WTC11 (cell line): ENCODE measurements at regions not wholly inside any gene's neighbourhood (a gene's known extent, or its start where the extent isn't known, plus 50 kb on each side); places are given as distances from the start of the nearest gene placed in this dataset.

ENCODE experiments used
- ATAC-seq: fragments of 200-7000 bp; cut with Tn5 transposase; 2 replicates; pipeline ENCODE4 v1.10.0; 2021; ENCODE audit warnings: mild to moderate bottlenecking, moderate library complexity
- CTCF ChIA-PET: fragments of 300-600 bp; sonication (Branson Sonifier 250); formaldehyde crosslinking; loops from one replicate; lab custom pipeline; 2021; ENCODE audit warnings: antibody characterized with exemption; lab: Charles Lee
- POLR2A ChIA-PET: fragments of 350-600 bp; sonication (Branson Sonifier 250); formaldehyde crosslinking; loops from one replicate; lab custom pipeline; 2021; ENCODE audit warnings: antibody characterized with exemption; lab: Charles Lee
- DNase-seq: peaks from one replicate; pipeline ENCODE4 v3.0.0; 2021; ENCODE audit warnings: low spot score
- H3K27ac Mint-ChIP-seq: 2 replicates; pipeline ENCODE4 v1.8.0; 2021; ENCODE audit warnings: mixed read lengths
- H3K27me3 Mint-ChIP-seq: 2 replicates; pipeline ENCODE4 v1.8.0; 2021; ENCODE audit warnings: low read depth, mild to moderate bottlenecking, moderate library complexity, mixed read lengths
- H3K36me3 Mint-ChIP-seq: 2 replicates; pipeline ENCODE4 v1.8.0; 2021; ENCODE audit warnings: mixed read lengths
- H3K4me1 Mint-ChIP-seq: 2 replicates; pipeline ENCODE4 v1.8.0; 2022; ENCODE audit warnings: mixed read lengths
- H3K4me3 Mint-ChIP-seq: 2 replicates; pipeline ENCODE4 v1.8.0; 2021; ENCODE audit warnings: mild to moderate bottlenecking, moderate library complexity, mixed read lengths
- H3K9me3 Mint-ChIP-seq: 2 replicates; pipeline ENCODE4 v1.8.0; 2021; ENCODE audit warnings: mixed read lengths
- CBFB ChIP-seq: sonication (generic); formaldehyde crosslinking; IDR thresholded peaks from 2 replicates; pipeline ENCODE4 v1.8.1; 2022; ENCODE audit warnings: mild to moderate bottlenecking, low read depth, missing genetic modification reagents
- FOXP1 ChIP-seq: sonication (generic); formaldehyde crosslinking; IDR thresholded peaks from 2 replicates; pipeline ENCODE4 v1.8.0; 2022; ENCODE audit warnings: missing genetic modification reagents, mild to moderate bottlenecking, moderate library complexity, borderline replicate concordance
- GABPB1 ChIP-seq: sonication (generic); formaldehyde crosslinking; IDR thresholded peaks from 2 replicates; pipeline ENCODE4 v1.8.1; 2023; ENCODE audit warnings: mild to moderate bottlenecking, missing genetic modification reagents
- GRHL2 ChIP-seq: fragments of 250-450 bp; sonication (Bioruptor Pico); IDR thresholded peaks from 2 replicates; pipeline ENCODE4 v1.8.0; 2022; ENCODE audit warnings: mild to moderate bottlenecking, moderate library complexity; ENCODE audit not compliant: insufficient replicate concordance, severe bottlenecking
- HMGA2 ChIP-seq: fragments of 250-450 bp; sonication (Bioruptor Pico); IDR thresholded peaks from 2 replicates; pipeline ENCODE4 v1.4.0; 2021; ENCODE audit warnings: mild to moderate bottlenecking, moderate library complexity
- MXD4 ChIP-seq: fragments of 250-450 bp; sonication (Bioruptor Pico); IDR thresholded peaks from 2 replicates; pipeline ENCODE4 v1.8.0; 2021; ENCODE audit warnings: mild to moderate bottlenecking, moderate library complexity, borderline replicate concordance
- NFATC4 ChIP-seq: fragments of 250-450 bp; sonication (Bioruptor Pico); IDR thresholded peaks from 2 replicates; pipeline ENCODE4 v1.9.0; 2021; ENCODE audit warnings: mild to moderate bottlenecking
- NFE2L1 ChIP-seq: sonication (generic); formaldehyde crosslinking; IDR thresholded peaks from 2 replicates; pipeline ENCODE4 v1.8.1; 2023; ENCODE audit warnings: missing genetic modification reagents
- NR3C1 ChIP-seq: sonication (generic); formaldehyde crosslinking; conservative IDR thresholded peaks from 2 replicates; pipeline ENCODE4 v1.8.1; 2023; ENCODE audit warnings: low read depth, mild to moderate bottlenecking, missing genetic modification reagents
- SP1 ChIP-seq: sonication (generic); formaldehyde crosslinking; conservative IDR thresholded peaks from 2 replicates; pipeline ENCODE4 v1.8.1; 2022; ENCODE audit warnings: missing genetic modification reagents
- TF ChIP-seq, protein P1 (sequence below): sonication (generic); formaldehyde crosslinking; IDR thresholded peaks from 2 replicates; pipeline ENCODE4 v1.8.1; 2023; ENCODE audit warnings: mild to moderate bottlenecking, missing genetic modification reagents, moderate library complexity
- TF ChIP-seq, protein P2 (sequence below): sonication (generic); formaldehyde crosslinking; IDR thresholded peaks from 2 replicates; pipeline ENCODE4 v1.8.0; 2022; ENCODE audit warnings: mild to moderate bottlenecking, missing genetic modification reagents
- TF ChIP-seq, protein P3 (sequence below): fragments of 250-450 bp; sonication (Bioruptor Pico); IDR thresholded peaks from 2 replicates; pipeline ENCODE4 v1.9.0; 2021; ENCODE audit warnings: mild to moderate bottlenecking
- TF ChIP-seq, protein P4 (sequence below): sonication (generic); formaldehyde crosslinking; IDR thresholded peaks from 2 replicates; pipeline ENCODE4 v1.8.1; 2023; ENCODE audit warnings: mild to moderate bottlenecking, missing genetic modification reagents
- TF ChIP-seq, protein P5 (sequence below): fragments of 250-450 bp; sonication (Bioruptor Pico); IDR thresholded peaks from 2 replicates; pipeline ENCODE4 v1.9.0; 2021; ENCODE audit warnings: moderate library complexity, mild to moderate bottlenecking, inconsistent platforms, borderline replicate concordance
- TF ChIP-seq, protein P6 (sequence below): sonication (generic); formaldehyde crosslinking; IDR thresholded peaks from 2 replicates; pipeline ENCODE4 v1.8.1; 2023; ENCODE audit warnings: mild to moderate bottlenecking, missing genetic modification reagents
- TF ChIP-seq, protein P7 (sequence below): sonication (generic); formaldehyde crosslinking; IDR thresholded peaks from 2 replicates; pipeline ENCODE4 v1.8.0; 2023; ENCODE audit warnings: missing genetic modification reagents, mild to moderate bottlenecking, borderline replicate concordance

DNA sequence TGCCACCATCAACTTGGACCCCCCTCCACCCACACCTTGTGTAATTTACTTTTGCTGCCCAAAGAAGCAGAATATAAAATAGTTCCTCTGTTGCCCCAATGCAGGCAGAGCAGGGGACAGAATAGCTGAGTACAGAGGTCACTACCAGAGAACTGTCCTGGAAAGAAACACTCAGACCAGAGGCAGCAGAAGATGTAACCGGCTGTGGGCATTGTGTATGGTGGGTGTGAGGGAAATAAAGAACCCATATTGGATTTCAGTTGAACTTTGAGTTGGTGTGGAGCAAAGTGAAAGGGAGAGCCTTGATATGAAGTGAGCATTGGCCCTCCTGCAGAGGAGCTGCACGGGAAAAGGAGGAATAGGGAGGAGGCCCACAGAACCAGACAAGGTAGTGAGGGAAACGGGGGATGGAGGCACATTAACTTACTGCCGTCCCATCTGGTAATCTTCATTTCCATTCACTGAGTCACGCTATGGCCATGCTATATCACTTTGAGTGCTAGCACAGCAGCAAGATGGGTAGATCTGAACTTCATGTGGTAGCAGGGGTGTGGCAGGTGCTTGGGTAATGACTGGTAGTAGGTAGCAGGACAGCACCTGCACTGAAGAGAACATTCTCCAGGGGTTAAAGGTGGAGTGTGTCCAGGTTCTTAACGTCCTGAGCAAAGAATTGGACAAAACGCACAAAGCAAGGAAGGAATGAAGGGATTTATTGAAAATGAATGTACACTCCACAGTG is 56.3 kb upstream of the FBXO28 start:
- POLR2A ChIA-PET, result no interaction called here
- TF ChIP-seq NR3C1, result no peak
- TF ChIP-seq GABPB1 (CRISPR knock-in tag), result no peak
- TF ChIP-seq, protein P1, sequence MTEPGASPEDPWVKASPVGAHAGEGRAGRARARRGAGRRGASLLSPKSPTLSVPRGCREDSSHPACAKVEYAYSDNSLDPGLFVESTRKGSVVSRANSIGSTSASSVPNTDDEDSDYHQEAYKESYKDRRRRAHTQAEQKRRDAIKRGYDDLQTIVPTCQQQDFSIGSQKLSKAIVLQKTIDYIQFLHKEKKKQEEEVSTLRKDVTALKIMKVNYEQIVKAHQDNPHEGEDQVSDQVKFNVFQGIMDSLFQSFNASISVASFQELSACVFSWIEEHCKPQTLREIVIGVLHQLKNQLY, result no peak
- TF ChIP-seq, protein P2, sequence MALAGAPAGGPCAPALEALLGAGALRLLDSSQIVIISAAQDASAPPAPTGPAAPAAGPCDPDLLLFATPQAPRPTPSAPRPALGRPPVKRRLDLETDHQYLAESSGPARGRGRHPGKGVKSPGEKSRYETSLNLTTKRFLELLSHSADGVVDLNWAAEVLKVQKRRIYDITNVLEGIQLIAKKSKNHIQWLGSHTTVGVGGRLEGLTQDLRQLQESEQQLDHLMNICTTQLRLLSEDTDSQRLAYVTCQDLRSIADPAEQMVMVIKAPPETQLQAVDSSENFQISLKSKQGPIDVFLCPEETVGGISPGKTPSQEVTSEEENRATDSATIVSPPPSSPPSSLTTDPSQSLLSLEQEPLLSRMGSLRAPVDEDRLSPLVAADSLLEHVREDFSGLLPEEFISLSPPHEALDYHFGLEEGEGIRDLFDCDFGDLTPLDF (CRISPR knock-in tag), result no peak
- no peak for TF ChIP-seq SP1 (CRISPR knock-in tag)
- no peak for TF ChIP-seq MXD4 (CRISPR knock-in tag)
- TF ChIP-seq, protein P3, sequence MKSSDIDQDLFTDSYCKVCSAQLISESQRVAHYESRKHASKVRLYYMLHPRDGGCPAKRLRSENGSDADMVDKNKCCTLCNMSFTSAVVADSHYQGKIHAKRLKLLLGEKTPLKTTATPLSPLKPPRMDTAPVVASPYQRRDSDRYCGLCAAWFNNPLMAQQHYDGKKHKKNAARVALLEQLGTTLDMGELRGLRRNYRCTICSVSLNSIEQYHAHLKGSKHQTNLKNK (CRISPR knock-in tag), result no peak
- TF ChIP-seq, protein P4, sequence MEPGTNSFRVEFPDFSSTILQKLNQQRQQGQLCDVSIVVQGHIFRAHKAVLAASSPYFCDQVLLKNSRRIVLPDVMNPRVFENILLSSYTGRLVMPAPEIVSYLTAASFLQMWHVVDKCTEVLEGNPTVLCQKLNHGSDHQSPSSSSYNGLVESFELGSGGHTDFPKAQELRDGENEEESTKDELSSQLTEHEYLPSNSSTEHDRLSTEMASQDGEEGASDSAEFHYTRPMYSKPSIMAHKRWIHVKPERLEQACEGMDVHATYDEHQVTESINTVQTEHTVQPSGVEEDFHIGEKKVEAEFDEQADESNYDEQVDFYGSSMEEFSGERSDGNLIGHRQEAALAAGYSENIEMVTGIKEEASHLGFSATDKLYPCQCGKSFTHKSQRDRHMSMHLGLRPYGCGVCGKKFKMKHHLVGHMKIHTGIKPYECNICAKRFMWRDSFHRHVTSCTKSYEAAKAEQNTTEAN (CRISPR knock-in tag), result no peak
- TF ChIP-seq CBFB, result no peak
- TF ChIP-seq NFATC4 (CRISPR knock-in tag), result no peak
- no peak for TF ChIP-seq NFE2L1
- no peak for TF ChIP-seq FOXP1 (CRISPR knock-in tag)
- TF ChIP-seq GRHL2 (CRISPR knock-in tag), result no peak
- TF ChIP-seq, protein P5, sequence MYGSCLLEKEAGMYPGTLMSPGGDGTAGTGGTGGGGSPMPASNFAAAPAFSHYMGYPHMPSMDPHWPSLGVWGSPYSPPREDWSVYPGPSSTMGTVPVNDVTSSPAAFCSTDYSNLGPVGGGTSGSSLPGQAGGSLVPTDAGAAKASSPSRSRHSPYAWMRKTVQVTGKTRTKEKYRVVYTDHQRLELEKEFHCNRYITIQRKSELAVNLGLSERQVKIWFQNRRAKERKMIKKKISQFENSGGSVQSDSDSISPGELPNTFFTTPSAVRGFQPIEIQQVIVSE (CRISPR knock-in tag), result no peak
- TF ChIP-seq, protein P6, sequence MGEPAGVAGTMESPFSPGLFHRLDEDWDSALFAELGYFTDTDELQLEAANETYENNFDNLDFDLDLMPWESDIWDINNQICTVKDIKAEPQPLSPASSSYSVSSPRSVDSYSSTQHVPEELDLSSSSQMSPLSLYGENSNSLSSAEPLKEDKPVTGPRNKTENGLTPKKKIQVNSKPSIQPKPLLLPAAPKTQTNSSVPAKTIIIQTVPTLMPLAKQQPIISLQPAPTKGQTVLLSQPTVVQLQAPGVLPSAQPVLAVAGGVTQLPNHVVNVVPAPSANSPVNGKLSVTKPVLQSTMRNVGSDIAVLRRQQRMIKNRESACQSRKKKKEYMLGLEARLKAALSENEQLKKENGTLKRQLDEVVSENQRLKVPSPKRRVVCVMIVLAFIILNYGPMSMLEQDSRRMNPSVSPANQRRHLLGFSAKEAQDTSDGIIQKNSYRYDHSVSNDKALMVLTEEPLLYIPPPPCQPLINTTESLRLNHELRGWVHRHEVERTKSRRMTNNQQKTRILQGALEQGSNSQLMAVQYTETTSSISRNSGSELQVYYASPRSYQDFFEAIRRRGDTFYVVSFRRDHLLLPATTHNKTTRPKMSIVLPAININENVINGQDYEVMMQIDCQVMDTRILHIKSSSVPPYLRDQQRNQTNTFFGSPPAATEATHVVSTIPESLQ (CRISPR knock-in tag), result no peak
- TF ChIP-seq, protein P7, sequence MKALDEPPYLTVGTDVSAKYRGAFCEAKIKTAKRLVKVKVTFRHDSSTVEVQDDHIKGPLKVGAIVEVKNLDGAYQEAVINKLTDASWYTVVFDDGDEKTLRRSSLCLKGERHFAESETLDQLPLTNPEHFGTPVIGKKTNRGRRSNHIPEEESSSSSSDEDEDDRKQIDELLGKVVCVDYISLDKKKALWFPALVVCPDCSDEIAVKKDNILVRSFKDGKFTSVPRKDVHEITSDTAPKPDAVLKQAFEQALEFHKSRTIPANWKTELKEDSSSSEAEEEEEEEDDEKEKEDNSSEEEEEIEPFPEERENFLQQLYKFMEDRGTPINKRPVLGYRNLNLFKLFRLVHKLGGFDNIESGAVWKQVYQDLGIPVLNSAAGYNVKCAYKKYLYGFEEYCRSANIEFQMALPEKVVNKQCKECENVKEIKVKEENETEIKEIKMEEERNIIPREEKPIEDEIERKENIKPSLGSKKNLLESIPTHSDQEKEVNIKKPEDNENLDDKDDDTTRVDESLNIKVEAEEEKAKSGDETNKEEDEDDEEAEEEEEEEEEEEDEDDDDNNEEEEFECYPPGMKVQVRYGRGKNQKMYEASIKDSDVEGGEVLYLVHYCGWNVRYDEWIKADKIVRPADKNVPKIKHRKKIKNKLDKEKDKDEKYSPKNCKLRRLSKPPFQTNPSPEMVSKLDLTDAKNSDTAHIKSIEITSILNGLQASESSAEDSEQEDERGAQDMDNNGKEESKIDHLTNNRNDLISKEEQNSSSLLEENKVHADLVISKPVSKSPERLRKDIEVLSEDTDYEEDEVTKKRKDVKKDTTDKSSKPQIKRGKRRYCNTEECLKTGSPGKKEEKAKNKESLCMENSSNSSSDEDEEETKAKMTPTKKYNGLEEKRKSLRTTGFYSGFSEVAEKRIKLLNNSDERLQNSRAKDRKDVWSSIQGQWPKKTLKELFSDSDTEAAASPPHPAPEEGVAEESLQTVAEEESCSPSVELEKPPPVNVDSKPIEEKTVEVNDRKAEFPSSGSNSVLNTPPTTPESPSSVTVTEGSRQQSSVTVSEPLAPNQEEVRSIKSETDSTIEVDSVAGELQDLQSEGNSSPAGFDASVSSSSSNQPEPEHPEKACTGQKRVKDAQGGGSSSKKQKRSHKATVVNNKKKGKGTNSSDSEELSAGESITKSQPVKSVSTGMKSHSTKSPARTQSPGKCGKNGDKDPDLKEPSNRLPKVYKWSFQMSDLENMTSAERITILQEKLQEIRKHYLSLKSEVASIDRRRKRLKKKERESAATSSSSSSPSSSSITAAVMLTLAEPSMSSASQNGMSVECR (CRISPR knock-in tag), result no peak
- TF ChIP-seq HMGA2, result no peak
- H3K36me3 Mint-ChIP-seq, result peaks cover 2% of the 10 kb centered on the region
- H3K4me3 Mint-ChIP-seq, result no peak overlapping the region
- H3K27me3 Mint-ChIP-seq, result no peaks in the 10 kb centered on the region
- CTCF ChIA-PET, result interaction anchor here (1.6 kb wide), 1 partner anchor 49 kb away, joined by 3 read pairs; no protein-coding TSS in a partner anchor
- no peak for ATAC-seq
- peaks cover 23% of the 10 kb centered on the region for H3K9me3 Mint-ChIP-seq
- peaks cover 7% of the 10 kb centered on the region for H3K4me1 Mint-ChIP-seq
- DNase-seq, result no peak
- no peak overlapping the region for H3K27ac Mint-ChIP-seq
